Thyroid gland (tissue), 4 donors: ENCODE measurements at regions not wholly inside any gene's neighbourhood (a gene's known extent, or its start where the extent isn't known, plus 50 kb on each side); places are given as distances from the start of the nearest gene placed in this dataset.

Experiments
- CTCF ChIP-seq, 6 experiments: fragments of 200-600 bp in 3 of 6; fragments of 450-650 bp in 3 of 6; sonication (generic) in 3 of 6; IDR thresholded peaks; one replicate each; pipeline ENCODE4 v1.5.1; 2016 to 2019; ENCODE audit warnings: antibody characterized with exemption in 6 of 6, mild to moderate bottlenecking in 2 of 6, inconsistent platforms in 1 of 6, moderate library complexity in 1 of 6
- POLR2A ChIP-seq, 2 donors: fragments of 450-650 bp; IDR thresholded peaks; one replicate each; pipeline ENCODE4 v1.6.1; 2017; ENCODE audit warnings: antibody characterized with exemption in 2 of 2, mild to moderate bottlenecking in 2 of 2, moderate library complexity in 1 of 2

GRCh38 chr7:42588876-42589275 is 323.0 kb downstream of the C7orf25 start:
- no peak for TF ChIP-seq CTCF (IDR thresholded peaks at IDR 0.05)
- TF ChIP-seq POLR2A (IDR thresholded peaks at IDR 0.05) = no peak
